ENCODE measurements at regions not wholly inside any gene's neighbourhood (a gene's known extent, or its start where the extent isn't known, plus 50 kb on each side); places are given as distances from the start of the nearest gene placed in this dataset.

GRCh38 chr7:115479448-115479847, 551.1 kb downstream of the TFEC start:
- Mint-ChIP-seq H3K4me1 (ENCODE audit: low read depth) (peaks cover 7% of the 10 kb centered on the region), H3K36me3 (ENCODE audit: low read depth) (no peaks in the 10 kb centered on the region), H3K4me3 (no peak overlapping the region), H3K27ac (no peak overlapping the region), H3K27me3 (peaks cover 24% of the 10 kb centered on the region), H3K9me3 (no peaks in the 10 kb centered on the region)
- DNase-seq (no peak), ATAC-seq (no peak)
- POLR2A ChIA-PET, result no interaction called here
- CTCF ChIA-PET, result interaction anchor here (0.6 kb wide), 1 partner anchor 24 kb away, joined by 3 read pairs; no protein-coding TSS in a partner anchor
- intact Hi-C loops (cut with micrococcal nuclease), result no loop called here
- TF ChIP-seq, protein P1, sequence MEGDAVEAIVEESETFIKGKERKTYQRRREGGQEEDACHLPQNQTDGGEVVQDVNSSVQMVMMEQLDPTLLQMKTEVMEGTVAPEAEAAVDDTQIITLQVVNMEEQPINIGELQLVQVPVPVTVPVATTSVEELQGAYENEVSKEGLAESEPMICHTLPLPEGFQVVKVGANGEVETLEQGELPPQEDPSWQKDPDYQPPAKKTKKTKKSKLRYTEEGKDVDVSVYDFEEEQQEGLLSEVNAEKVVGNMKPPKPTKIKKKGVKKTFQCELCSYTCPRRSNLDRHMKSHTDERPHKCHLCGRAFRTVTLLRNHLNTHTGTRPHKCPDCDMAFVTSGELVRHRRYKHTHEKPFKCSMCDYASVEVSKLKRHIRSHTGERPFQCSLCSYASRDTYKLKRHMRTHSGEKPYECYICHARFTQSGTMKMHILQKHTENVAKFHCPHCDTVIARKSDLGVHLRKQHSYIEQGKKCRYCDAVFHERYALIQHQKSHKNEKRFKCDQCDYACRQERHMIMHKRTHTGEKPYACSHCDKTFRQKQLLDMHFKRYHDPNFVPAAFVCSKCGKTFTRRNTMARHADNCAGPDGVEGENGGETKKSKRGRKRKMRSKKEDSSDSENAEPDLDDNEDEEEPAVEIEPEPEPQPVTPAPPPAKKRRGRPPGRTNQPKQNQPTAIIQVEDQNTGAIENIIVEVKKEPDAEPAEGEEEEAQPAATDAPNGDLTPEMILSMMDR (IDR thresholded peaks at IDR 0.05), result no peak

GRCh38 chr7:115478426-115478825, 552.1 kb downstream of the TFEC start:
- Mint-ChIP-seq H3K9me3 (no peaks in the 10 kb centered on the region), H3K4me3 (no peak overlapping the region), H3K27me3 (peaks cover 24% of the 10 kb centered on the region), H3K36me3 (ENCODE audit: low read depth) (no peaks in the 10 kb centered on the region), H3K4me1 (ENCODE audit: low read depth) (peaks cover 7% of the 10 kb centered on the region), H3K27ac (no peak overlapping the region)
- POLR2A ChIA-PET, result no interaction called here
- TF ChIP-seq, protein P1 (IDR thresholded peaks at IDR 0.05), result no peak
- CTCF ChIA-PET, result no interaction called here
- DNase-seq (no peak), ATAC-seq (no peak)
- intact Hi-C loops (cut with micrococcal nuclease), result no loop called here

GRCh38 chr7:115477193-115477651, 553.3 kb downstream of the TFEC start:
- no peaks in the 10 kb centered on the region for H3K9me3 Mint-ChIP-seq
- ATAC-seq (no peak), DNase-seq (peak; percentile 3)
- TF ChIP-seq, protein P1 (IDR thresholded peaks at IDR 0.05), result no peak
- ChIA-PET CTCF (interaction anchor here (1.3 kb wide), 1 partner anchor 39 kb away, joined by 3 read pairs; no protein-coding TSS in a partner anchor), POLR2A (no interaction called here)
- H3K27me3 Mint-ChIP-seq, result peaks cover 24% of the 10 kb centered on the region
- H3K4me1 Mint-ChIP-seq (ENCODE audit: low read depth), result peaks cover 7% of the 10 kb centered on the region
- intact Hi-C loops (cut with micrococcal nuclease), result no loop called here
- peak overlapping the region; percentile 58 for H3K4me3 Mint-ChIP-seq
- H3K36me3 Mint-ChIP-seq (ENCODE audit: low read depth), result no peaks in the 10 kb centered on the region
- no peak overlapping the region for H3K27ac Mint-ChIP-seq

GRCh38 chr7:115476671-115477181, 553.8 kb downstream of the TFEC start:
- H3K36me3 Mint-ChIP-seq (ENCODE audit: low read depth), result no peaks in the 10 kb centered on the region
- ATAC-seq, result no peak
- H3K4me3 Mint-ChIP-seq, result peak overlapping the region; percentile 58
- peaks cover 24% of the 10 kb centered on the region for H3K27me3 Mint-ChIP-seq
- TF ChIP-seq, protein P1 (IDR thresholded peaks at IDR 0.05), result no peak
- H3K4me1 Mint-ChIP-seq (ENCODE audit: low read depth), result peaks cover 7% of the 10 kb centered on the region
- ChIA-PET POLR2A (no interaction called here), CTCF (interaction anchor here (1.3 kb wide), 1 partner anchor 38 kb away, joined by 3 read pairs; no protein-coding TSS in a partner anchor)
- no peaks in the 10 kb centered on the region for H3K9me3 Mint-ChIP-seq
- DNase-seq, result no peak
- intact Hi-C loops (cut with micrococcal nuclease), result no loop called here
- H3K27ac Mint-ChIP-seq, result no peak overlapping the region

- POLR2A ChIA-PET, result no interaction called here
- H3K27me3 Mint-ChIP-seq, result peaks cover 24% of the 10 kb centered on the region
- TF ChIP-seq, protein P1 (IDR thresholded peaks at IDR 0.05), result no peak
- ATAC-seq, result no peak
- H3K27ac Mint-ChIP-seq, result no peak overlapping the region
- peaks cover 7% of the 10 kb centered on the region for H3K4me1 Mint-ChIP-seq (ENCODE audit: low read depth)
- no peaks in the 10 kb centered on the region for H3K9me3 Mint-ChIP-seq
- intact Hi-C loops (cut with micrococcal nuclease), result no loop called here
- no peak overlapping the region for H3K4me3 Mint-ChIP-seq
- peak; percentile 28 for DNase-seq
- H3K36me3 Mint-ChIP-seq (ENCODE audit: low read depth), result no peaks in the 10 kb centered on the region
- CTCF ChIA-PET, result no interaction called here
Observed at GRCh38 chr7:115475761-115476385, 554.0 kb downstream of the MDFIC start.
